ENCODE measurements at regions not wholly inside any gene's neighbourhood (a gene's known extent, or its start where the extent isn't known, plus 50 kb on each side); places are given as distances from the start of the nearest gene placed in this dataset.
"Not testable (repeated sequence)": the region's sequence is repeated elsewhere in the genome, so short reads cannot be mapped to it uniquely, and the experiment has no call there.

GRCh38 chr3:29144361-29144760, 136.5 kb upstream of the RBMS3 start:
- no peak for DNase-seq

- DNase-seq, result no peak
Observed at GRCh38 chr3:29144807-29145206, 136.1 kb upstream of the RBMS3 start.

- DNase-seq, result no peak
Observed at GRCh38 chr3:29145360-29145759, 135.5 kb upstream of the RBMS3 start.

- DNase-seq, result no peak
Observed at GRCh38 chr3:29152379-29152778, 128.5 kb upstream of the RBMS3 start.

- DNase-seq, result no peak
Observed at GRCh38 chr3:29153811-29154210, 127.1 kb upstream of the RBMS3 start.

- no peak for DNase-seq
Observed at GRCh38 chr3:29156086-29156715, 124.7 kb upstream of the RBMS3 start.

- no peak for DNase-seq
Observed at GRCh38 chr3:29164825-29165224, 116.0 kb upstream of the RBMS3 start.

- DNase-seq, result no peak
Observed at GRCh38 chr3:29167180-29167579, 113.7 kb upstream of the RBMS3 start.

GRCh38 chr3:29168081-29168480, 112.8 kb upstream of the RBMS3 start:
- no peak for DNase-seq

GRCh38 chr3:29168696-29169095, 112.2 kb upstream of the RBMS3 start:
- DNase-seq, result no peak

- no peak for DNase-seq
Observed at GRCh38 chr3:29169451-29169850, 111.4 kb upstream of the RBMS3 start.

GRCh38 chr3:29171043-29171990, 109.6 kb upstream of the RBMS3 start:
- DNase-seq, result no peak

- no peak for DNase-seq
Observed at GRCh38 chr3:29176501-29176900, 104.4 kb upstream of the RBMS3 start.

- DNase-seq, result no peak
Observed at GRCh38 chr3:29178809-29179793, 101.8 kb upstream of the RBMS3 start.

- DNase-seq, result no peak
Observed at GRCh38 chr3:29181149-29181780, 99.6 kb upstream of the RBMS3 start.

GRCh38 chr3:29181872-29182271, 99.0 kb upstream of the RBMS3 start:
- DNase-seq, result no peak

- DNase-seq, result not testable (repeated sequence)
Observed at GRCh38 chr3:29182828-29183227, 98.0 kb upstream of the RBMS3 start.

GRCh38 chr3:29183346-29184087, 97.4 kb upstream of the RBMS3 start:
- DNase-seq, result no peak

GRCh38 chr3:29185706-29186105, 95.2 kb upstream of the RBMS3 start:
- no peak for DNase-seq

GRCh38 chr3:29186131-29186599, 94.7 kb upstream of the RBMS3 start:
- no peak for DNase-seq

- no peak for DNase-seq
Observed at GRCh38 chr3:29186982-29187725, 93.7 kb upstream of the RBMS3 start.
